Hepatocyte (in vitro differentiated cells): ENCODE measurements at regions not wholly inside any gene's neighbourhood (a gene's known extent, or its start where the extent isn't known, plus 50 kb on each side); places are given as distances from the start of the nearest gene placed in this dataset.
A peak's percentile ranks its signal among the peaks of the same experiment; 100 is the strongest.

Experiments
- DNase-seq: peaks from one replicate; pipeline ENCODE4 v3.0.0-alpha.2; 2016; ENCODE audit warnings: low spot score
- H2AFZ ChIP-seq: fragments of 200-600 bp; sonication (generic); 2 replicates; pipeline ENCODE4 v1.6.0; 2016; ENCODE audit warnings: antibody characterized with exemption, mild to moderate bottlenecking
- H3K27ac ChIP-seq: fragments of 200-600 bp; sonication (generic); 2 replicates; pipeline ENCODE4 v1.5.1; 2016; ENCODE audit warnings: mild to moderate bottlenecking
- H3K27me3 ChIP-seq: fragments of 200-600 bp; sonication (generic); 2 replicates; pipeline ENCODE4 v1.6.1; 2016
- H3K36me3 ChIP-seq: fragments of 200-600 bp; sonication (generic); replicated peaks from 2 replicates; pipeline ENCODE4 v1.5.1; 2016; ENCODE audit warnings: low read depth; ENCODE audit not compliant: insufficient read depth
- H3K4me1 ChIP-seq: fragments of 200-600 bp; sonication (generic); 2 replicates; pipeline ENCODE4 v1.5.1; 2016; ENCODE audit warnings: mild to moderate bottlenecking, moderate library complexity; ENCODE audit not compliant: insufficient read depth
- H3K4me2 ChIP-seq: fragments of 200-600 bp; sonication (generic); 2 replicates; pipeline ENCODE4 v1.6.0; 2016
- H3K4me3 ChIP-seq: fragments of 200-600 bp; sonication (generic); 2 replicates; pipeline ENCODE4 v1.5.1; 2016; ENCODE audit warnings: mild to moderate bottlenecking
- H3K79me2 ChIP-seq: fragments of 200-600 bp; sonication (generic); 2 replicates; pipeline ENCODE4 v1.6.0; 2017; ENCODE audit warnings: mild to moderate bottlenecking
- H3K9me2 ChIP-seq: fragments of 200-600 bp; sonication (generic); replicated peaks from 2 replicates; pipeline ENCODE4 v1.6.0; 2017; ENCODE audit warnings: mild to moderate bottlenecking; ENCODE audit not compliant: insufficient read depth
- H3K9me3 ChIP-seq: fragments of 200-600 bp; sonication (generic); 2 replicates; pipeline ENCODE4 v1.5.1; 2016; ENCODE audit warnings: low read depth, mild to moderate bottlenecking
- H4K20me1 ChIP-seq: fragments of 200-600 bp; sonication (generic); 2 replicates; pipeline ENCODE4 v1.6.0; 2016; ENCODE audit warnings: mild to moderate bottlenecking; ENCODE audit not compliant: insufficient read depth, poor library complexity, severe bottlenecking
- EZH2 ChIP-seq: fragments of 200-600 bp; sonication (generic); IDR thresholded peaks from 2 replicates; pipeline ENCODE4 v1.6.1; 2016; ENCODE audit warnings: antibody characterized with exemption, mild to moderate bottlenecking, borderline replicate concordance
- EZH2phosphoT487 ChIP-seq: fragments of 200-600 bp; sonication (generic); IDR thresholded peaks from one replicate; pipeline ENCODE4 v1.6.1; 2018; ENCODE audit warnings: antibody characterized with exemption, mild to moderate bottlenecking, low read depth, moderate library complexity; ENCODE audit not compliant: unreplicated experiment, severe bottlenecking
- WGBS: methylation state at CpG from one replicate; pipeline ENCODE4 v1.1.6; 2016; ENCODE audit warnings: low lambda C conversion rate; ENCODE audit errors: missing lambda C conversion rate; 5-methylcytosine and 5-hydroxymethylcytosine counted together
- TF ChIP-seq, protein P1 (sequence below): fragments of 200-600 bp; sonication (generic); IDR thresholded peaks from 2 replicates; pipeline ENCODE4 v1.5.1; 2016; ENCODE audit warnings: antibody characterized with exemption, mild to moderate bottlenecking; ENCODE audit not compliant: poor library complexity

DNA sequence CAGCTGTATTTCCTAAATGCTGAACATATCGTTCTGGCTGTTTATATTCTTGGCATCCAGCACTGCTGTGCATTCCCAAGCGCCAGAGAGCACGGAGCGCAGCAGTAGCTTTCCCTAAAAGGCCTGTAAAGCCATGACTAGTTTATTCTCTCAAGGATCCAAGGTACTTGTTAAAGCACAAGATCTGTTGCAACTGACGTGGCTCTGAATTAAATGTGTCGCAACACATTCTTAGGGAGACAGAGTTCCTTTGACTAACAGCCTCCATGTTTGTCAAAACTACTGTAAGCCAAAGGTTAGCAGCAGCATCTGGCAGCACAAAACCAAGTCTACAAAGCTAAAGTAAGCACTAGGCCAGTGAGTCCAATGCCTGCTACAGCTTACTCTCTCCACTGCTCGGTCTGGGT lies 188.6 kb upstream of the FN1 start:
- Histone ChIP-seq H3K4me1 (peaks cover 26% of the 10 kb centered on the region), H3K27ac (peak overlapping the region; percentile 83), H3K36me3 (no peaks in the 10 kb centered on the region), H3K4me2 (peak overlapping the region; percentile 55), H2AFZ (peak overlapping the region; percentile 8), H3K4me3 (no peak overlapping the region), H4K20me1 (no peaks in the 10 kb centered on the region), H3K27me3 (no peaks in the 10 kb centered on the region), H3K79me2 (no peaks in the 10 kb centered on the region), H3K9me3 (no peaks in the 10 kb centered on the region), H3K9me2 (no peaks in the 10 kb centered on the region)
- DNase-seq: peak; percentile 68
- WGBS: 39% methylated on average over 7 of the region's 7 CpGs
- no peak for TF ChIP-seq EZH2

DNA sequence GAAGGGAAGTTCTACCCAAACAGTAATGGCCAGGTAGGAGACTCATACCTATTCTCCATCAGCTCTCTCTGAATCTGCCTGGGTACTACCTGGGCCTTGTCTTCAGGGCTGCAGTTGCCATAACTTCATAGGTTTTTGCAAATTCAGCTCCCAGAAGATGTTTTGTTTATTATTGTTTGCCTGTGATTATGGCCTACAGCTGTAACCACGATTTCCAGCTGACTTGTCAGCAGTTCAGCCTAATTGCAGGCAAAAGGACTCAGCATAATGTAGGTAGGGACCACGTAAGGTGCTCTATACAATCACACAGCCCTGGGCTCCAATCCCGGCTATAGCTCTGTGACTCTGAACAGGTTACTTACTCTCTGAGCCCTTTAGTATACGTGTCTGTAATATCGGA lies 187.0 kb upstream of the FN1 start:
- Histone ChIP-seq H3K4me3 (no peak overlapping the region), H3K27me3 (no peaks in the 10 kb centered on the region), H3K4me1 (peaks cover 35% of the 10 kb centered on the region), H3K79me2 (no peaks in the 10 kb centered on the region), H3K36me3 (no peaks in the 10 kb centered on the region), H4K20me1 (no peaks in the 10 kb centered on the region), H3K27ac (no peak overlapping the region), H2AFZ (no peak overlapping the region), H3K4me2 (no peak overlapping the region), H3K9me2 (no peaks in the 10 kb centered on the region), H3K9me3 (no peaks in the 10 kb centered on the region)
- DNase-seq: no peak
- TF ChIP-seq EZH2 (no peak), EZH2phosphoT487 (no peak)
- TF ChIP-seq, protein P1, sequence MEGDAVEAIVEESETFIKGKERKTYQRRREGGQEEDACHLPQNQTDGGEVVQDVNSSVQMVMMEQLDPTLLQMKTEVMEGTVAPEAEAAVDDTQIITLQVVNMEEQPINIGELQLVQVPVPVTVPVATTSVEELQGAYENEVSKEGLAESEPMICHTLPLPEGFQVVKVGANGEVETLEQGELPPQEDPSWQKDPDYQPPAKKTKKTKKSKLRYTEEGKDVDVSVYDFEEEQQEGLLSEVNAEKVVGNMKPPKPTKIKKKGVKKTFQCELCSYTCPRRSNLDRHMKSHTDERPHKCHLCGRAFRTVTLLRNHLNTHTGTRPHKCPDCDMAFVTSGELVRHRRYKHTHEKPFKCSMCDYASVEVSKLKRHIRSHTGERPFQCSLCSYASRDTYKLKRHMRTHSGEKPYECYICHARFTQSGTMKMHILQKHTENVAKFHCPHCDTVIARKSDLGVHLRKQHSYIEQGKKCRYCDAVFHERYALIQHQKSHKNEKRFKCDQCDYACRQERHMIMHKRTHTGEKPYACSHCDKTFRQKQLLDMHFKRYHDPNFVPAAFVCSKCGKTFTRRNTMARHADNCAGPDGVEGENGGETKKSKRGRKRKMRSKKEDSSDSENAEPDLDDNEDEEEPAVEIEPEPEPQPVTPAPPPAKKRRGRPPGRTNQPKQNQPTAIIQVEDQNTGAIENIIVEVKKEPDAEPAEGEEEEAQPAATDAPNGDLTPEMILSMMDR: no peak
- 87% methylated on average over 5 of the region's 5 CpGs for WGBS

DNA sequence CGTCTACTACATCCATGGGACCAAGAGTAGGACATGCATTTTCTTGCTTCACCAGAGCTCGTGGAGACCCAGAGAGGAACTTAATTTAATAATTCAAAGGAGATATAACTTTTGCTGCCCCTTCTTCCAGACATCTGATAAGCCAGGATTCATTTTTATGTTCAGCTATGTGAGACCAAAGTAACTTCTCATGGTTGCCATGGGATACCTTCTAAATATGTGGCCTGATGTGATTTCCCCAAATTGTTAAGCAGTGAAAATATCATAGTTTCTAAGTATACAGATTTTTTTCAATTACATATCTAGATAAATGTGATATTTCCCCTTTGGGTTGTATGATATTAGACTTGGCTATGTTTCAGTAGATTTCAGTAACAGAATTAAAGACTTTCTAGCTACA lies 185.5 kb upstream of the FN1 start:
- H3K4me3 ChIP-seq: no peak overlapping the region
- no peaks in the 10 kb centered on the region for H4K20me1 ChIP-seq
- H3K4me2 ChIP-seq: no peak overlapping the region
- no peaks in the 10 kb centered on the region for H3K9me3 ChIP-seq
- no peak for DNase-seq
- no peak overlapping the region for H3K27ac ChIP-seq
- TF ChIP-seq EZH2phosphoT487 (no peak), EZH2 (no peak)
- TF ChIP-seq, protein P1: no peak
- H3K36me3 ChIP-seq: no peaks in the 10 kb centered on the region
- H3K9me2 ChIP-seq: no peaks in the 10 kb centered on the region
- no peaks in the 10 kb centered on the region for H3K27me3 ChIP-seq
- no peak overlapping the region for H2AFZ ChIP-seq
- peaks cover 35% of the 10 kb centered on the region for H3K4me1 ChIP-seq
- WGBS: 88% methylated on average over 2 of the region's 2 CpGs
- H3K79me2 ChIP-seq: no peaks in the 10 kb centered on the region

GRCh38 chr2:215620528-215620927 lies 184.7 kb upstream of the FN1 start:
- peaks cover 35% of the 10 kb centered on the region for H3K4me1 ChIP-seq
- H3K27ac ChIP-seq: peak overlapping the region; percentile 77
- no peaks in the 10 kb centered on the region for H3K9me3 ChIP-seq
- H3K79me2 ChIP-seq: no peaks in the 10 kb centered on the region
- no peak for DNase-seq
- no peaks in the 10 kb centered on the region for H3K36me3 ChIP-seq
- no peak overlapping the region for H3K4me3 ChIP-seq
- no peak overlapping the region for H3K4me2 ChIP-seq
- H3K9me2 ChIP-seq: no peaks in the 10 kb centered on the region
- TF ChIP-seq, protein P1: no peak
- TF ChIP-seq EZH2phosphoT487: no peak
- no peak for TF ChIP-seq EZH2
- H2AFZ ChIP-seq: no peak overlapping the region
- H3K27me3 ChIP-seq: no peaks in the 10 kb centered on the region
- 96% methylated on average over 3 of the region's 3 CpGs for WGBS
- no peaks in the 10 kb centered on the region for H4K20me1 ChIP-seq
